Endodermal cell (in vitro differentiated cells): ENCODE measurements at regions not wholly inside any gene's neighbourhood (a gene's known extent, or its start where the extent isn't known, plus 50 kb on each side); places are given as distances from the start of the nearest gene placed in this dataset.

Source experiments
- DNase-seq: peaks from one replicate; pipeline ENCODE4 v3.0.0-alpha.2; 2017
- H3K27ac ChIP-seq: 2 replicates; pipeline ENCODE4 v1.5.1; 2013; ENCODE audit warnings: mild to moderate bottlenecking, low read depth, low read length, moderate library complexity
- H3K27me3 ChIP-seq: 2 replicates; pipeline ENCODE4 v1.6.1; 2013; ENCODE audit warnings: mild to moderate bottlenecking, low read length, moderate library complexity; ENCODE audit not compliant: insufficient read depth, control insufficient read depth, poor library complexity, severe bottlenecking
- H3K36me3 ChIP-seq: 2 replicates; pipeline ENCODE4 v1.7.0; 2013; ENCODE audit warnings: mild to moderate bottlenecking, low read length, moderate library complexity; ENCODE audit not compliant: control insufficient read depth, insufficient read depth
- H3K4me1 ChIP-seq: one replicate; pipeline ENCODE4 v1.7.0; 2013; ENCODE audit warnings: low read length; ENCODE audit not compliant: control insufficient read depth, insufficient read depth
- H3K4me3 ChIP-seq: 2 replicates; pipeline ENCODE4 v1.5.1; 2013; ENCODE audit warnings: mild to moderate bottlenecking, low read length, moderate library complexity
- H3K9ac ChIP-seq: 2 replicates; pipeline ENCODE4 v1.6.1; 2013; ENCODE audit warnings: mild to moderate bottlenecking, low read length, moderate library complexity; ENCODE audit not compliant: poor library complexity, severe bottlenecking; ENCODE audit errors: extremely low read depth
- H3K9me3 ChIP-seq: 2 replicates; pipeline ENCODE4 v1.6.1; 2013; ENCODE audit warnings: mild to moderate bottlenecking, low read length, moderate library complexity; ENCODE audit not compliant: control insufficient read depth
- H3K27ac Mint-ChIP-seq: 2 replicates; pipeline ENCODE4 v1.8.0; 2020; ENCODE audit warnings: mixed read lengths
- H3K27me3 Mint-ChIP-seq: 2 replicates; pipeline ENCODE4 v1.8.0; 2021; ENCODE audit warnings: mild to moderate bottlenecking, mixed read lengths; ENCODE audit not compliant: insufficient read depth
- H3K36me3 Mint-ChIP-seq: 2 replicates; pipeline ENCODE4 v1.8.0; 2020; ENCODE audit warnings: low read depth, mixed read lengths
- H3K4me1 Mint-ChIP-seq: 2 replicates; pipeline ENCODE4 v1.8.0; 2020; ENCODE audit warnings: mixed read lengths
- H3K4me3 Mint-ChIP-seq: 2 replicates; pipeline ENCODE4 v1.8.0; 2020; ENCODE audit warnings: mild to moderate bottlenecking, moderate library complexity, mixed read lengths
- H3K9me3 Mint-ChIP-seq: 2 replicates; pipeline ENCODE4 v1.8.0; 2020; ENCODE audit warnings: mild to moderate bottlenecking, mixed read lengths
- WGBS, 2 experiments: methylation state at CpG; one replicate each; pipeline versions ENCODE4 v1.1.5 to v1.1.7; 2013; ENCODE audit warnings: missing lambda C conversion rate in 2 of 2, mixed read lengths in 1 of 2; ENCODE audit not compliant: insufficient coverage in 1 of 2, insufficient read length in 1 of 2; 5-methylcytosine and 5-hydroxymethylcytosine counted together
- TF ChIP-seq, protein P1 (sequence below): fragments of 200-600 bp; sonication (generic); conservative IDR thresholded peaks from 2 replicates; pipeline ENCODE4 v1.5.0; 2021; ENCODE audit warnings: antibody characterized with exemption, mild to moderate bottlenecking

DNA sequence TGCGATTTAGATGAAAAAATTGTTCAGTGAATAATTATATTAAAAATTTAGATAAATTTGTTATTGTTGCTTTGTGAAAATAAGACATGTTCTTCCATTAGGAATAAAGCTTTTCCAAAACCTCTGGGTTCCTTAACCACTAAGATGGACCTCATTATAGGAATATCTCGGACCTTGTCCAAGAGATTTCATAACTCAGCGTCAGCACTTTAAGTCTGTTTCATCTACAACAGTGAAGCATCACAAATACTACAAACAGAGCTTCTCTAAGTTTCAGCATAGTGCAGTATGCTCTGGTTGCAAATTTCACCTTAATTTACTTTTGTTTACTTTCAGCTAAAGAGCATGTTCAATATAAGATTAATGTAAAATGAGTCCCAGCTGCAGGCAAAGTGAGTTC is 150.3 kb downstream of the UBE2E3 start:
- Histone ChIP-seq H3K36me3 (no peaks in the 10 kb centered on the region), H3K4me3 (no peak overlapping the region), H3K27me3 (no peaks in the 10 kb centered on the region), H3K9me3 (no peaks in the 10 kb centered on the region), H3K4me1 (no peaks in the 10 kb centered on the region), H3K9ac (no peak overlapping the region), H3K27ac (no peak overlapping the region)
- Mint-ChIP-seq H3K9me3 (no peaks in the 10 kb centered on the region), H3K4me3 (no peak overlapping the region), H3K27ac (no peak overlapping the region), H3K27me3 (no peaks in the 10 kb centered on the region), H3K4me1 (no peaks in the 10 kb centered on the region), H3K36me3 (no peaks in the 10 kb centered on the region)
- TF ChIP-seq, protein P1, sequence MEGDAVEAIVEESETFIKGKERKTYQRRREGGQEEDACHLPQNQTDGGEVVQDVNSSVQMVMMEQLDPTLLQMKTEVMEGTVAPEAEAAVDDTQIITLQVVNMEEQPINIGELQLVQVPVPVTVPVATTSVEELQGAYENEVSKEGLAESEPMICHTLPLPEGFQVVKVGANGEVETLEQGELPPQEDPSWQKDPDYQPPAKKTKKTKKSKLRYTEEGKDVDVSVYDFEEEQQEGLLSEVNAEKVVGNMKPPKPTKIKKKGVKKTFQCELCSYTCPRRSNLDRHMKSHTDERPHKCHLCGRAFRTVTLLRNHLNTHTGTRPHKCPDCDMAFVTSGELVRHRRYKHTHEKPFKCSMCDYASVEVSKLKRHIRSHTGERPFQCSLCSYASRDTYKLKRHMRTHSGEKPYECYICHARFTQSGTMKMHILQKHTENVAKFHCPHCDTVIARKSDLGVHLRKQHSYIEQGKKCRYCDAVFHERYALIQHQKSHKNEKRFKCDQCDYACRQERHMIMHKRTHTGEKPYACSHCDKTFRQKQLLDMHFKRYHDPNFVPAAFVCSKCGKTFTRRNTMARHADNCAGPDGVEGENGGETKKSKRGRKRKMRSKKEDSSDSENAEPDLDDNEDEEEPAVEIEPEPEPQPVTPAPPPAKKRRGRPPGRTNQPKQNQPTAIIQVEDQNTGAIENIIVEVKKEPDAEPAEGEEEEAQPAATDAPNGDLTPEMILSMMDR = no peak
- 96 to 100% methylated on average over 2 of the region's 3 CpGs for WGBS, 2 experiments
- no peak for DNase-seq

DNA sequence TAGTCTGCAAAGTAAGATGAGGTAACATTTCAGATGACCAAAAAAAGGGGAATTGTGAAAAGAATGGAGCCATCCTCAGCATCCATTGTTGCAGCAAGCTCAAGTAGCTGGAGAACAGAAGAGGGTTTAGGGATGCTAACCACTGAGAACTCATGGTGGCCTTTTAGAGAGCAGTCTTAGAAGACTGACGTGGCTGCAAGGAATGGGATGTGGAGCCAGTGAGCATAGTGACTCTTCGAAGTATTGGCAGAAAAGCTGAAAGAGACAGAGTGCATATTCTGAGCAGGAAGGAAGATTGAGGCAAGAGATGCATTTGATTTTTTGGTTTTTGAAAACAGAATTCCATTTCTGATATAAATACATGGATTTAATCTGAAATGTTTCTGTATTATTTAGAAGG is 151.2 kb downstream of the UBE2E3 start:
- H3K4me1 ChIP-seq = no peaks in the 10 kb centered on the region
- Mint-ChIP-seq H3K9me3 (no peaks in the 10 kb centered on the region), H3K4me1 (no peaks in the 10 kb centered on the region), H3K27ac (no peak overlapping the region), H3K36me3 (no peaks in the 10 kb centered on the region), H3K4me3 (no peak overlapping the region), H3K27me3 (no peaks in the 10 kb centered on the region)
- no peak overlapping the region for H3K27ac ChIP-seq
- 83 to 95% methylated on average over 2 of the region's 2 CpGs for WGBS, 2 experiments
- DNase-seq = no peak
- H3K36me3 ChIP-seq = no peaks in the 10 kb centered on the region
- TF ChIP-seq, protein P1 = no peak
- H3K4me3 ChIP-seq = no peak overlapping the region
- no peak overlapping the region for H3K9ac ChIP-seq
- no peaks in the 10 kb centered on the region for H3K9me3 ChIP-seq
- H3K27me3 ChIP-seq = no peaks in the 10 kb centered on the region

DNA sequence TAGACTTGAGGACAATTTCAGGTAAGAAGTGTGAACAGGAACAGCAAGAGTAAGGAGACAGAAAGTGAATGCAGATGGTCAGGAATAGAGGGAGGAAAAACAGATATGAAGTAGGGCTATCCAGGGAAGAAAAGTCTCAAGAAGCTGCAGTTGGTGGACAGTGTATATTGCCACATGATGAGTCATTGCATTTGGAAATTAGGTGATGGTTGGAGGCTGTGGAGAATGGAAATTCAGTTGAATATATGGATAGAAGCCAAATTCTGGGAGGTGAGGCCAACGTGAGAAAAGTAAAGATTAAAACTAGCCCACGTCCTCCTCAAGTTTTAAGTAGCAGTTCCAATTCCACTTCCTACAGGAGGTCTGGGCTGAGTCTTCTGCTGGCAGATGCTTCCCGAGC is 158.4 kb downstream of the UBE2E3 start:
- TF ChIP-seq, protein P1 = no peak
- H3K9me3 ChIP-seq = no peaks in the 10 kb centered on the region
- H3K4me3 Mint-ChIP-seq = no peak overlapping the region
- no peak overlapping the region for H3K27ac Mint-ChIP-seq
- no peaks in the 10 kb centered on the region for H3K36me3 ChIP-seq
- H3K4me1 Mint-ChIP-seq = no peaks in the 10 kb centered on the region
- no peak overlapping the region for H3K9ac ChIP-seq
- 91 to 94% methylated on average over 2 to 3 of the region's 3 CpGs for WGBS, 2 experiments
- H3K27ac ChIP-seq = no peak overlapping the region
- DNase-seq = no peak
- peaks cover 4% of the 10 kb centered on the region for H3K27me3 ChIP-seq
- H3K4me3 ChIP-seq = no peak overlapping the region
- no peaks in the 10 kb centered on the region for H3K9me3 Mint-ChIP-seq
- H3K27me3 Mint-ChIP-seq = peaks cover 2% of the 10 kb centered on the region
- H3K4me1 ChIP-seq = no peaks in the 10 kb centered on the region
- H3K36me3 Mint-ChIP-seq = no peaks in the 10 kb centered on the region
